ENCODE measurements at regions not wholly inside any gene's neighbourhood (a gene's known extent, or its start where the extent isn't known, plus 50 kb on each side); places are given as distances from the start of the nearest gene placed in this dataset.

- no peak for TF ChIP-seq CTCF (IDR thresholded peaks at IDR 0.05; ENCODE audit: insufficient read depth, low read length)
- no peak for TF ChIP-seq POLR2AphosphoS5 (IDR thresholded peaks at IDR 0.05; ENCODE audit: low read depth)
- no peak for TF ChIP-seq REST (IDR thresholded peaks at IDR 0.05; ENCODE audit: insufficient replicate concordance, low read depth)
- no peak for TF ChIP-seq GABPA (IDR thresholded peaks at IDR 0.05; ENCODE audit: low read depth)
Measured at GRCh38 chr7:26052706-26053105, 99.3 kb upstream of the NFE2L3 start.

Measured in HL-60 (cell line).